Hematopoietic multipotent progenitor cell treated with erythropoietin and hydrocortisone succinate and interleukin-3 and kit ligand, for 6 days (in vitro differentiated cells): ENCODE measurements at regions not wholly inside any gene's neighbourhood (a gene's known extent, or its start where the extent isn't known, plus 50 kb on each side); places are given as distances from the start of the nearest gene placed in this dataset.
A peak's percentile ranks its signal among the peaks of the same experiment; 100 is the strongest.

Experiments
- DNase-seq: peaks from one replicate; pipeline ENCODE4 v3.0.0-alpha.2; 2015

GRCh38 chr1:239606850-239607400 lies 220.6 kb downstream of the CHRM3 start:
- DNase-seq: no peak

GRCh38 chr1:239608469-239608868 lies 222.1 kb downstream of the CHRM3 start:
- no peak for DNase-seq

GRCh38 chr1:239612379-239612778 lies 226.0 kb downstream of the CHRM3 start:
- no peak for DNase-seq

GRCh38 chr1:239616673-239617072 lies 230.3 kb downstream of the CHRM3 start:
- DNase-seq: no peak

GRCh38 chr1:239617259-239617658 lies 230.9 kb downstream of the CHRM3 start:
- no peak for DNase-seq

- DNase-seq: no peak
Measured at GRCh38 chr1:239617731-239618130, 231.4 kb downstream of the CHRM3 start.

GRCh38 chr1:239619190-239619589 lies 232.8 kb downstream of the CHRM3 start:
- DNase-seq: no peak

- no peak for DNase-seq
Measured at GRCh38 chr1:239630767-239631166, 244.4 kb downstream of the CHRM3 start.

GRCh38 chr1:239633432-239633831 lies 247.1 kb downstream of the CHRM3 start:
- DNase-seq: no peak

GRCh38 chr1:239635276-239635675 lies 248.9 kb downstream of the CHRM3 start:
- DNase-seq: no peak

- no peak for DNase-seq
Measured at GRCh38 chr1:239636347-239636746, 250.0 kb downstream of the CHRM3 start.

GRCh38 chr1:239644604-239645003 lies 258.2 kb downstream of the CHRM3 start:
- DNase-seq: no peak

- no peak for DNase-seq
Measured at GRCh38 chr1:239647045-239647444, 260.7 kb downstream of the CHRM3 start.

GRCh38 chr1:239647964-239648632 lies 261.7 kb downstream of the CHRM3 start:
- no peak for DNase-seq

GRCh38 chr1:239655023-239655422 lies 268.7 kb downstream of the CHRM3 start:
- no peak for DNase-seq

- DNase-seq: no peak
Measured at GRCh38 chr1:239657291-239657690, 270.9 kb downstream of the CHRM3 start.

- DNase-seq: no peak
Measured at GRCh38 chr1:239662950-239663349, 276.6 kb downstream of the CHRM3 start.

- DNase-seq: no peak
Measured at GRCh38 chr1:239672256-239672655, 285.9 kb downstream of the CHRM3 start.

GRCh38 chr1:239675735-239676134 lies 289.4 kb downstream of the CHRM3 start:
- no peak for DNase-seq

GRCh38 chr1:239676522-239677273 lies 290.3 kb downstream of the CHRM3 start:
- DNase-seq: peak; percentile 56

- DNase-seq: peak; percentile 23
Measured at GRCh38 chr1:239677362-239677761, 291.0 kb downstream of the CHRM3 start.

GRCh38 chr1:239678181-239678580 lies 291.8 kb downstream of the CHRM3 start:
- DNase-seq: no peak

GRCh38 chr1:239682046-239682445 lies 295.7 kb downstream of the CHRM3 start:
- no peak for DNase-seq

GRCh38 chr1:239682960-239683359 lies 296.6 kb downstream of the CHRM3 start:
- DNase-seq: no peak
